ENCODE measurements at regions not wholly inside any gene's neighbourhood (a gene's known extent, or its start where the extent isn't known, plus 50 kb on each side); places are given as distances from the start of the nearest gene placed in this dataset.
"Not testable (repeated sequence)": the region's sequence is repeated elsewhere in the genome, so short reads cannot be mapped to it uniquely, and the experiment has no call there.

- intact Hi-C loops (cut with micrococcal nuclease) = no loop called here
- CTCF ChIA-PET = interaction anchor here (0.7 kb wide), 1 partner anchor 930 kb away, joined by 3 read pairs; no protein-coding TSS in a partner anchor
- peaks cover 5% of the 10 kb centered on the region for H3K27me3 Mint-ChIP-seq (ENCODE audit: low read depth)
- no peaks in the 10 kb centered on the region for H3K36me3 Mint-ChIP-seq (ENCODE audit: low read depth)
- H3K27ac Mint-ChIP-seq = no peak overlapping the region
- no peak overlapping the region for H3K4me3 Mint-ChIP-seq
- peaks cover 4% of the 10 kb centered on the region for H3K4me1 Mint-ChIP-seq (ENCODE audit: low read depth)
- no peak for DNase-seq
- no peaks in the 10 kb centered on the region for H3K9me3 Mint-ChIP-seq
Observed at GRCh38 chr9:2263665-2264064, 248.5 kb downstream of the SMARCA2 start.

- no peak for DNase-seq
- H3K4me1 Mint-ChIP-seq (ENCODE audit: low read depth) = peaks cover 4% of the 10 kb centered on the region
- no peak overlapping the region for H3K4me3 Mint-ChIP-seq
- peaks cover 5% of the 10 kb centered on the region for H3K27me3 Mint-ChIP-seq (ENCODE audit: low read depth)
- H3K36me3 Mint-ChIP-seq (ENCODE audit: low read depth) = no peaks in the 10 kb centered on the region
- CTCF ChIA-PET = interaction anchor here (0.7 kb wide), 1 partner anchor 930 kb away, joined by 3 read pairs; no protein-coding TSS in a partner anchor
- H3K9me3 Mint-ChIP-seq = no peaks in the 10 kb centered on the region
- no peak overlapping the region for H3K27ac Mint-ChIP-seq
- intact Hi-C loops (cut with micrococcal nuclease) = no loop called here
Observed at GRCh38 chr9:2264081-2264480, 248.9 kb downstream of the SMARCA2 start.

DNA sequence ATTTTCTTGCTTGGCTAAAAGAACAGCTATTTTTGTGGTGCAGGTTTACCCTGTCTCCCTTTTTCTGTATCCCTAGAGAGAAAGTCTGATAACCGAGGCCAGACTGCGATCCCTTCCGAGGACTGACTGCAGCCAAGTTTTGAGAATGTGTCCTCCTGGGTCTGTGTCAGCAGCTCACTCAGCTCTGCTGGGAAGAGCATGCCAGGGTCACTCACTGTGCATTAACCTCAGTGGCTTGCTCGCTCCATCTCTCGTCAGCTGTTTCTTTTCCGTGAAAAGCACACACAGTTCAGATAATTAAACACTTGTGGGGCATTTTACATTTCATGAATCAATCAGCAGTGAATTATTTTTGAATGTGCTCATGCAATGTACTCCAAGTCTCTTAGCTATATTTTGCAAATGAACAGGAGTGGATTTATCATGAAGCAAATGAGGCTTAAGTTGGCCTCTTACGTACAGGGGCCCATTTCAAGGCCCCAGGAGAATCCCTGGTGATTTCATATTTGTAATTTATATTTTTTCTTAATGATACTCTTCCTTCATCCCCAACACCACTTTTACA lies 252.1 kb downstream of the SMARCA2 start:
- H3K4me3 Mint-ChIP-seq = no peak overlapping the region
- no peaks in the 10 kb centered on the region for H3K36me3 Mint-ChIP-seq (ENCODE audit: low read depth)
- H3K9me3 Mint-ChIP-seq = no peaks in the 10 kb centered on the region
- intact Hi-C loops (cut with micrococcal nuclease) = no loop called here
- CTCF ChIA-PET = interaction anchor here (1.1 kb wide), 1 partner anchor 19 kb away, joined by 3 read pairs; no protein-coding TSS in a partner anchor
- no peak for DNase-seq
- H3K4me1 Mint-ChIP-seq (ENCODE audit: low read depth) = peaks cover 7% of the 10 kb centered on the region
- peaks cover 2% of the 10 kb centered on the region for H3K27me3 Mint-ChIP-seq (ENCODE audit: low read depth)
- H3K27ac Mint-ChIP-seq = no peak overlapping the region

GRCh38 chr9:2269778-2270177 lies 254.6 kb downstream of the SMARCA2 start:
- no peaks in the 10 kb centered on the region for H3K9me3 Mint-ChIP-seq
- no peak for DNase-seq
- peaks cover 2% of the 10 kb centered on the region for H3K27me3 Mint-ChIP-seq (ENCODE audit: low read depth)
- intact Hi-C loops (cut with micrococcal nuclease) = no loop called here
- H3K36me3 Mint-ChIP-seq (ENCODE audit: low read depth) = no peaks in the 10 kb centered on the region
- CTCF ChIA-PET = no interaction called here
- H3K4me3 Mint-ChIP-seq = no peak overlapping the region
- peaks cover 4% of the 10 kb centered on the region for H3K4me1 Mint-ChIP-seq (ENCODE audit: low read depth)
- no peak overlapping the region for H3K27ac Mint-ChIP-seq

- CTCF ChIA-PET = interaction anchor here (0.6 kb wide), 1 partner anchor 31 kb away, joined by 3 read pairs; no protein-coding TSS in a partner anchor
- H3K4me3 Mint-ChIP-seq = no peak overlapping the region
Observed at GRCh38 chr9:2270565-2270964, 255.4 kb downstream of the SMARCA2 start.

GRCh38 chr9:2271426-2271825 lies 256.3 kb downstream of the SMARCA2 start:
- intact Hi-C loops (cut with micrococcal nuclease) = no loop called here
- peak; percentile 27 for DNase-seq
- peaks cover 3% of the 10 kb centered on the region for H3K27me3 Mint-ChIP-seq (ENCODE audit: low read depth)
- H3K36me3 Mint-ChIP-seq (ENCODE audit: low read depth) = no peaks in the 10 kb centered on the region
- H3K4me3 Mint-ChIP-seq = no peak overlapping the region
- CTCF ChIA-PET = interaction anchor here (0.7 kb wide), 1 partner anchor 11 kb away, joined by 5 read pairs; no protein-coding TSS in a partner anchor
- H3K27ac Mint-ChIP-seq = no peak overlapping the region
- peaks cover 4% of the 10 kb centered on the region for H3K4me1 Mint-ChIP-seq (ENCODE audit: low read depth)
- no peaks in the 10 kb centered on the region for H3K9me3 Mint-ChIP-seq

More at GRCh38 chr9:2270565-2270964, 255.4 kb downstream of the SMARCA2 start:
- Mint-ChIP-seq H3K27me3 (ENCODE audit: low read depth) (peaks cover 2% of the 10 kb centered on the region), H3K9me3 (no peaks in the 10 kb centered on the region), H3K36me3 (ENCODE audit: low read depth) (no peaks in the 10 kb centered on the region), H3K4me1 (ENCODE audit: low read depth) (peaks cover 4% of the 10 kb centered on the region), H3K27ac (no peak overlapping the region)
- intact Hi-C loops (cut with micrococcal nuclease) = no loop called here
- no peak for DNase-seq

DNA sequence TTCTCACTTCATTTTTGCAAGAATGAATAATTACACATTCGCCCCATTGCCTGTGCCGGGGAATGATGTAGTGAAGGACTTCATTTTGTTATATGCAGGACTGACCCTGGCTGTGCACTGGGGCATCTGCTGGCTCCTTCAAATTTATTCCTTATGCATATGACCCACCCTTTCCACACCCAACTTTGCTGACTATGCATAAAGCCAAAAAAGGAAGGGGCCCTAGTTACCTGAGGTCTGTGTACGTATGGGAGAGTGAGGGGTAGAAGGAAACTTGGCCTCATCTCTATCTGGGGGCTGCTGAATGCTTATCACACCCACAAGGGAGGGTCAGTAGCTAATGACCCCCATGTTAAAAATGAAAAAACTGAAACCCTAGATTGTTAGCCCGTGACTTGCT lies 259.6 kb downstream of the SMARCA2 start:
- CTCF ChIA-PET = no interaction called here
- no peak overlapping the region for H3K4me3 Mint-ChIP-seq
- H3K9me3 Mint-ChIP-seq = no peaks in the 10 kb centered on the region
- no peaks in the 10 kb centered on the region for H3K36me3 Mint-ChIP-seq (ENCODE audit: low read depth)
- peaks cover 3% of the 10 kb centered on the region for H3K27me3 Mint-ChIP-seq (ENCODE audit: low read depth)
- no peak for DNase-seq
- peaks cover 4% of the 10 kb centered on the region for H3K4me1 Mint-ChIP-seq (ENCODE audit: low read depth)
- no peak overlapping the region for H3K27ac Mint-ChIP-seq
- intact Hi-C loops (cut with micrococcal nuclease) = no loop called here

GRCh38 chr9:2276296-2276695 lies 261.1 kb downstream of the SMARCA2 start:
- Mint-ChIP-seq H3K9me3 (no peaks in the 10 kb centered on the region), H3K4me1 (ENCODE audit: low read depth) (peaks cover 2% of the 10 kb centered on the region), H3K4me3 (no peak overlapping the region), H3K36me3 (ENCODE audit: low read depth) (no peaks in the 10 kb centered on the region), H3K27ac (no peak overlapping the region), H3K27me3 (ENCODE audit: low read depth) (peaks cover 3% of the 10 kb centered on the region)
- intact Hi-C loops (cut with micrococcal nuclease) = no loop called here
- DNase-seq = no peak
- CTCF ChIA-PET = no interaction called here

GRCh38 chr9:2277133-2277532 lies 262.0 kb downstream of the SMARCA2 start:
- H3K27ac Mint-ChIP-seq; H3K4me3 Mint-ChIP-seq; intact Hi-C loops (cut with micrococcal nuclease); H3K27me3 Mint-ChIP-seq (ENCODE audit: low read depth); H3K9me3 Mint-ChIP-seq; CTCF ChIA-PET; DNase-seq; H3K36me3 Mint-ChIP-seq (ENCODE audit: low read depth); H3K4me1 Mint-ChIP-seq (ENCODE audit: low read depth): not testable (repeated sequence)

DNA sequence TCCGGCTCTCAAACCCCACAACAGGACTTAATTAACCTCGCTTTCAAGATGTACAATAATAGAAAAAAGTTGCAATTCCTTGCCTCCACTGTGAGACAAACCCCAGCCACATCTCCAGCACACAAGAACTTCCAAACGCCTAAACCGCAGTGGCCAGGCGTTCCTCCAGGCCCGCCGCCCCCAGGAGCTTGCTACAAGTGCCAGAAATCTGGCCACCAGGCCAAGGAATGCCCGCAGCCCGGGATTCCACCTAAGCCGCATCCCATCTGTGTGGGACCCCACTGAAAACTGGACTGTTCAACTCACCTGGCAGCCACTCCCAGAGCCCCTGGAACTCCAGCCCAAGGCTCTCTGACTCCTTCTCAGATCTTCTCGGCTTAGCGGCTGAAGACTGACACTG lies 262.5 kb downstream of the SMARCA2 start:
- H3K36me3 Mint-ChIP-seq (ENCODE audit: low read depth); CTCF ChIA-PET; H3K27ac Mint-ChIP-seq: not testable (repeated sequence)

DNA sequence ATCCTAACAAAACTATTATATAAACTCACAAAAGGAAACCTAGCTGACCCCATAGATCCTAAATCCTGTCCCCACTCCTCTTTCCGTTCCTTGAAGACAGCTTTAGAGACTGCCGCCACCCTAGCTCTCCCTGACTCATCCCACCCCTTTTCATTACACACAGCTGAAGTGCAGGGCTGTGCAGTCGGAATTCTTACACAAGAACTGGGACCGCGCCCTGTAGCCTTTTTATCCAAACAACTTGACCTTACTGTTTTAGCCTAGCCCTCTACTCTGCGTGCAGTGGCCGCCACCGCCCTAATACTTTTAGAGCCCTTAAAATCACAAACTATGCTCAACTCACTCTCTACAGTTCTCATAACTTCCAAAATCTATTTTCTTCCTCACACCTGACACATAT lies 264.0 kb downstream of the SMARCA2 start:
- CTCF ChIA-PET = not testable (repeated sequence)

More for the DNA sequence above, 262.5 kb downstream of the SMARCA2 start:
- H3K4me1 Mint-ChIP-seq (ENCODE audit: low read depth); H3K9me3 Mint-ChIP-seq; H3K4me3 Mint-ChIP-seq; DNase-seq; H3K27me3 Mint-ChIP-seq (ENCODE audit: low read depth); intact Hi-C loops (cut with micrococcal nuclease): not testable (repeated sequence)

GRCh38 chr9:2281031-2281802 lies 266.1 kb downstream of the SMARCA2 start:
- DNase-seq = no peak
- Mint-ChIP-seq H3K27me3 (ENCODE audit: low read depth) (no peaks in the 10 kb centered on the region), H3K36me3 (ENCODE audit: low read depth) (no peaks in the 10 kb centered on the region), H3K9me3 (no peaks in the 10 kb centered on the region), H3K4me3 (no peak overlapping the region), H3K27ac (no peak overlapping the region), H3K4me1 (ENCODE audit: low read depth) (no peaks in the 10 kb centered on the region)
- CTCF ChIA-PET = no interaction called here
- intact Hi-C loops (cut with micrococcal nuclease) = no loop called here

More for the DNA sequence above, 264.0 kb downstream of the SMARCA2 start:
- H3K27ac Mint-ChIP-seq; H3K9me3 Mint-ChIP-seq; H3K27me3 Mint-ChIP-seq (ENCODE audit: low read depth); H3K4me1 Mint-ChIP-seq (ENCODE audit: low read depth); H3K36me3 Mint-ChIP-seq (ENCODE audit: low read depth); DNase-seq; H3K4me3 Mint-ChIP-seq; intact Hi-C loops (cut with micrococcal nuclease): not testable (repeated sequence)

GRCh38 chr9:2281803-2282185 lies 266.6 kb downstream of the SMARCA2 start:
- Mint-ChIP-seq H3K4me3 (no peak overlapping the region), H3K36me3 (ENCODE audit: low read depth) (no peaks in the 10 kb centered on the region), H3K9me3 (no peaks in the 10 kb centered on the region), H3K27ac (no peak overlapping the region), H3K4me1 (ENCODE audit: low read depth) (no peaks in the 10 kb centered on the region), H3K27me3 (ENCODE audit: low read depth) (no peaks in the 10 kb centered on the region)
- DNase-seq = no peak
- intact Hi-C loops (cut with micrococcal nuclease) = no loop called here
- CTCF ChIA-PET = no interaction called here
